MM.1S (cell line): ENCODE measurements at regions not wholly inside any gene's neighbourhood (a gene's known extent, or its start where the extent isn't known, plus 50 kb on each side); places are given as distances from the start of the nearest gene placed in this dataset.

ENCODE experiments used
- DNase-seq: peaks from one replicate; pipeline ENCODE4 v3.0.0-alpha.2; 2015
- H2AFZ ChIP-seq: fragments of 300-600 bp; sonication (generic); 2 replicates; pipeline ENCODE4 v1.6.0; 2016; ENCODE audit warnings: antibody characterized with exemption, low read length
- H3F3A ChIP-seq: fragments of 300-600 bp; sonication (generic); 2 replicates; pipeline ENCODE4 v1.6.1; 2016; ENCODE audit warnings: mild to moderate bottlenecking, antibody characterized with exemption, low read length, moderate library complexity, mixed read lengths; ENCODE audit not compliant: insufficient read depth
- H3K27ac ChIP-seq: fragments of 300-600 bp; sonication (generic); 2 replicates; pipeline ENCODE4 v1.5.1; 2016; ENCODE audit warnings: mild to moderate bottlenecking, low read length
- H3K27me3 ChIP-seq: fragments of 300-600 bp; sonication (generic); replicated peaks from 2 replicates; pipeline ENCODE4 v1.6.0; 2016; ENCODE audit warnings: low read length; ENCODE audit not compliant: insufficient read depth
- H3K36me3 ChIP-seq: fragments of 300-600 bp; sonication (generic); replicated peaks from 2 replicates; pipeline ENCODE4 v1.6.1; 2016; ENCODE audit warnings: mild to moderate bottlenecking, low read length, mixed read lengths; ENCODE audit not compliant: insufficient read depth
- H3K4me1 ChIP-seq: fragments of 300-600 bp; sonication (generic); 2 replicates; pipeline ENCODE4 v1.6.1; 2016; ENCODE audit warnings: low read length, mixed read lengths
- H3K4me2 ChIP-seq: fragments of 300-600 bp; sonication (generic); 2 replicates; pipeline ENCODE4 v1.6.0; 2016; ENCODE audit warnings: low read depth, low read length
- H3K4me3 ChIP-seq: fragments of 300-600 bp; sonication (generic); 2 replicates; pipeline ENCODE4 v1.5.1; 2016; ENCODE audit warnings: low read length, mixed read lengths
- H3K79me2 ChIP-seq: fragments of 300-600 bp; sonication (generic); 2 replicates; pipeline ENCODE4 v1.6.1; 2016; ENCODE audit warnings: mixed run types, low read length, mixed read lengths
- H3K9ac ChIP-seq: fragments of 300-600 bp; sonication (generic); 2 replicates; pipeline ENCODE4 v1.6.1; 2016; ENCODE audit warnings: low read length, mixed read lengths
- H3K9me2 ChIP-seq: fragments of 300-600 bp; sonication (generic); replicated peaks from 2 replicates; pipeline ENCODE4 v1.6.1; 2016; ENCODE audit warnings: mild to moderate bottlenecking, low read length, mixed read lengths; ENCODE audit not compliant: insufficient read depth
- H3K9me3 ChIP-seq: fragments of 300-600 bp; sonication (generic); replicated peaks from 2 replicates; pipeline ENCODE4 v1.6.1; 2016; ENCODE audit warnings: mild to moderate bottlenecking, low read length, mixed read lengths; ENCODE audit not compliant: insufficient read depth
- H4K20me1 ChIP-seq: fragments of 300-600 bp; sonication (generic); 2 replicates; pipeline ENCODE4 v1.6.1; 2016; ENCODE audit warnings: mild to moderate bottlenecking, low read length, moderate library complexity, mixed read lengths; ENCODE audit not compliant: insufficient read depth
- EZH2 ChIP-seq: fragments of 300-600 bp; sonication (generic); optimal IDR thresholded peaks from 2 replicates; pipeline ENCODE3; 2017; ENCODE audit warnings: low read depth, mild to moderate bottlenecking, antibody characterized with exemption, low read length, mixed read lengths
- EZH2phosphoT487 ChIP-seq: fragments of 300-600 bp; sonication (generic); IDR thresholded peaks from 2 replicates; pipeline ENCODE4 v1.6.1; 2018; ENCODE audit warnings: antibody characterized with exemption, low read length
- TF ChIP-seq, protein P1 (sequence below): fragments of 300-600 bp; sonication (generic); IDR thresholded peaks from 2 replicates; pipeline ENCODE4 v1.5.1; 2016; ENCODE audit warnings: antibody characterized with exemption, low read length, mixed read lengths

DNA sequence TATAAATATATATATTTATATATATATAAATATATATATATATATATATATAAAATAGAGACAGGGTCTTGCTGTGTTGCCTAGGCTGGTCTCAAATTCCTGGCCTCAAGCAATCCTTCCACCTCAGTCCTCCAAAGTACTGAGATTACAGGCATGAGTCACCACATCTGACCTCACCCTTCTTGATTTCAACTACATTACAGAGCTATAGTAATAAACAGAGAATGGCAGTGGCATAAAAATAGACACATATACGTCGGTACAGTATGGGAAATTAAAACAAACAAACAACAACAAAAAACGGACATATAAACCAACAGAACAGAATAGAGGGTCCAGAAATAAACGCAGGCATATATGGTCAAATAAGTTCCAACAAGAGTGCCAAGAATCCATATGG lies 77.6 kb upstream of the PPP1R3A start:
- Histone ChIP-seq H3K79me2 (no peaks in the 10 kb centered on the region), H3K4me3 (no peak overlapping the region), H3K36me3 (no peaks in the 10 kb centered on the region), H3K9me3 (no peaks in the 10 kb centered on the region), H3K27ac (no peak overlapping the region), H3K4me2 (no peak overlapping the region), H3F3A (no peaks in the 10 kb centered on the region), H3K27me3 (no peaks in the 10 kb centered on the region), H2AFZ (no peak overlapping the region), H4K20me1 (no peaks in the 10 kb centered on the region), H3K9ac (no peak overlapping the region), H3K4me1 (no peaks in the 10 kb centered on the region), H3K9me2 (no peaks in the 10 kb centered on the region)
- no peak for DNase-seq
- TF ChIP-seq EZH2 = no peak
- TF ChIP-seq, protein P1, sequence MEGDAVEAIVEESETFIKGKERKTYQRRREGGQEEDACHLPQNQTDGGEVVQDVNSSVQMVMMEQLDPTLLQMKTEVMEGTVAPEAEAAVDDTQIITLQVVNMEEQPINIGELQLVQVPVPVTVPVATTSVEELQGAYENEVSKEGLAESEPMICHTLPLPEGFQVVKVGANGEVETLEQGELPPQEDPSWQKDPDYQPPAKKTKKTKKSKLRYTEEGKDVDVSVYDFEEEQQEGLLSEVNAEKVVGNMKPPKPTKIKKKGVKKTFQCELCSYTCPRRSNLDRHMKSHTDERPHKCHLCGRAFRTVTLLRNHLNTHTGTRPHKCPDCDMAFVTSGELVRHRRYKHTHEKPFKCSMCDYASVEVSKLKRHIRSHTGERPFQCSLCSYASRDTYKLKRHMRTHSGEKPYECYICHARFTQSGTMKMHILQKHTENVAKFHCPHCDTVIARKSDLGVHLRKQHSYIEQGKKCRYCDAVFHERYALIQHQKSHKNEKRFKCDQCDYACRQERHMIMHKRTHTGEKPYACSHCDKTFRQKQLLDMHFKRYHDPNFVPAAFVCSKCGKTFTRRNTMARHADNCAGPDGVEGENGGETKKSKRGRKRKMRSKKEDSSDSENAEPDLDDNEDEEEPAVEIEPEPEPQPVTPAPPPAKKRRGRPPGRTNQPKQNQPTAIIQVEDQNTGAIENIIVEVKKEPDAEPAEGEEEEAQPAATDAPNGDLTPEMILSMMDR = no peak

DNA sequence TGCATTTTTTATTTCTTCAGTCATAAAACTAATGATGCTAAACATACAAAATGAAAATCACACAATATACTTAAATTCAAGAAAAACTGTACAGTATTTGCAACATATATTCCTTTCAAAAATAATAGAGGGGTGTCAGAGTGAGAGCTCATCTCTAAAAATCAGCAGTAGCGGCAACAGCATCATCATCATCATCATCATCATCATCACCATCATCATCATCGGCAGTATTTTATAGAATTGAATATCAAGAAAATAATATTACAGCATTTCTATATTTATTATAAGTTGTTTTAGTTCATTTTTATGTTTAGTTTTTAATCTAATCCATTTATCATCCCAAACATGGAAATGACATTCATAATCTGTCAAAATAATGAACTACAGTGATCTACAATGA lies 67.4 kb upstream of the PPP1R3A start:
- no peaks in the 10 kb centered on the region for H3K79me2 ChIP-seq
- H3K27me3 ChIP-seq = no peaks in the 10 kb centered on the region
- no peaks in the 10 kb centered on the region for H4K20me1 ChIP-seq
- H3F3A ChIP-seq = no peaks in the 10 kb centered on the region
- DNase-seq = no peak
- no peak overlapping the region for H3K4me2 ChIP-seq
- TF ChIP-seq, protein P1 = no peak
- TF ChIP-seq EZH2 = no peak
- no peak for TF ChIP-seq EZH2phosphoT487
- no peaks in the 10 kb centered on the region for H3K9me3 ChIP-seq
- no peaks in the 10 kb centered on the region for H3K9me2 ChIP-seq
- H3K4me3 ChIP-seq = no peak overlapping the region
- H3K9ac ChIP-seq = no peak overlapping the region
- no peaks in the 10 kb centered on the region for H3K36me3 ChIP-seq
- H2AFZ ChIP-seq = no peak overlapping the region
- H3K4me1 ChIP-seq = no peaks in the 10 kb centered on the region
- H3K27ac ChIP-seq = no peak overlapping the region

DNA sequence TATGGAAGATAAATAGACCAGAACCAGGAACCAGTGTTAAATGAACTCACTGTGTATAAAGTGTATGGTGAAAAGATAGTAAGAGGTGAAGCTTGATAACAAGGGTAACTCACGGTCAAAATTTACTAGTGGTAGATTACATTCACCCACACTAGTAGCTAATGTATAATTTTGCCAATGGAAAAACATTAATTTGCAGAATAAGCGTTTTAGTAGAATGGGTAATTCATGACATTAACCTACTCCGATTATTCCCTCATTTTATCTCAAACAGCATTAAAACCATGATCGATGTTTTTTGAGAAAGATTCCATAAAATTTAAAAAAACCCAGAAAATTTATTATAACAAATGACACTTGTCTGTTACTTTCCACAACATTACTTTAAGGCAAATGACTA lies 57.7 kb upstream of the PPP1R3A start:
- Histone ChIP-seq H3K79me2 (no peaks in the 10 kb centered on the region), H3K36me3 (no peaks in the 10 kb centered on the region), H2AFZ (no peak overlapping the region), H3K4me3 (no peak overlapping the region), H3K27ac (no peak overlapping the region), H3K4me1 (no peaks in the 10 kb centered on the region), H3F3A (no peaks in the 10 kb centered on the region), H3K27me3 (no peaks in the 10 kb centered on the region), H3K9me2 (no peaks in the 10 kb centered on the region), H3K9me3 (no peaks in the 10 kb centered on the region), H3K4me2 (no peak overlapping the region), H3K9ac (no peak overlapping the region), H4K20me1 (no peaks in the 10 kb centered on the region)
- no peak for DNase-seq
- TF ChIP-seq EZH2phosphoT487 (no peak), EZH2 (no peak)
- TF ChIP-seq, protein P1 = no peak

DNA sequence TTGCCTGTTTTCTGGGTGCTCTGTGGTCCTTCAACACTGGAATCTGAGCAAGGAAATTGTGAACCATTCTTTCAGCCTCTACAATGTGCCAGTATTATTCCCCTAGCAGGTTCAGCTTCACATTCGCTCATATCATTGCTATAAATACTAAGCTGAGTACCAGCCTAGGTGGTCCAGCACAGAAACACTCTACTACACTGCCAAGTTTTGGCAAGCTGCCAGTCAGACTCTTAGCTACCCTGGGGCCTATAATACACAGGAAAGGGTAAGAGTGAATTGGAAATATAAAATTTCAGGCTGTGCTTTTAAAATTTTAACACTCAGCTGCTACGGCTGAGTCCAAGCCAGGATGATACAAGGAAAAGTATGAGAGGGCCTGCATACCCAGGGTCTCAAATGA lies 49.9 kb upstream of the PPP1R3A start:
- Histone ChIP-seq H3K4me1 (no peaks in the 10 kb centered on the region), H4K20me1 (no peaks in the 10 kb centered on the region), H3K9ac (no peak overlapping the region), H3K9me3 (no peaks in the 10 kb centered on the region), H3F3A (no peaks in the 10 kb centered on the region), H3K4me2 (no peak overlapping the region), H3K36me3 (no peaks in the 10 kb centered on the region), H3K27me3 (no peaks in the 10 kb centered on the region), H3K9me2 (no peaks in the 10 kb centered on the region), H3K27ac (no peak overlapping the region), H3K79me2 (no peaks in the 10 kb centered on the region), H3K4me3 (no peak overlapping the region), H2AFZ (no peak overlapping the region)
- TF ChIP-seq EZH2 (no peak), EZH2phosphoT487 (no peak)
- TF ChIP-seq, protein P1 = no peak
- no peak for DNase-seq
